WTC11 (cell line): ENCODE measurements at regions not wholly inside any gene's neighbourhood (a gene's known extent, or its start where the extent isn't known, plus 50 kb on each side); places are given as distances from the start of the nearest gene placed in this dataset.

Experiments used
- GTF2I ChIP-seq: fragments of 250-450 bp; sonication (Bioruptor Pico); conservative IDR thresholded peaks from 2 replicates; pipeline ENCODE4 v1.4.0; 2021; ENCODE audit warnings: mild to moderate bottlenecking
- JUN ChIP-seq: sonication (generic); formaldehyde crosslinking; IDR thresholded peaks from 2 replicates; pipeline ENCODE4 v1.8.0; 2023; ENCODE audit warnings: mild to moderate bottlenecking, missing genetic modification reagents
- NR2C2 ChIP-seq: sonication (generic); formaldehyde crosslinking; IDR thresholded peaks from 2 replicates; pipeline ENCODE4 v1.8.0; 2022; ENCODE audit warnings: mild to moderate bottlenecking, missing genetic modification reagents
- PRDM15 ChIP-seq: sonication (generic); formaldehyde crosslinking; IDR thresholded peaks from 2 replicates; pipeline ENCODE4 v1.8.0; 2022; ENCODE audit warnings: missing genetic modification reagents
- TEAD4 ChIP-seq: sonication (generic); formaldehyde crosslinking; IDR thresholded peaks from 2 replicates; pipeline ENCODE4 v1.8.0; 2022; ENCODE audit warnings: mild to moderate bottlenecking, missing genetic modification reagents
- ZNF138 ChIP-seq: sonication (generic); formaldehyde crosslinking; conservative IDR thresholded peaks from 2 replicates; pipeline ENCODE4 v1.8.1; 2022; ENCODE audit warnings: mild to moderate bottlenecking, moderate library complexity, missing genetic modification reagents
- TF ChIP-seq, protein P1 (sequence below): fragments of 200-600 bp; IDR thresholded peaks from 2 replicates; pipeline ENCODE4 v1.8.0; 2022; ENCODE audit warnings: antibody characterized with exemption
- TF ChIP-seq, protein P2 (sequence below): sonication (generic); formaldehyde crosslinking; conservative IDR thresholded peaks from 2 replicates; pipeline ENCODE4 v1.8.1; 2022; ENCODE audit warnings: mild to moderate bottlenecking, missing genetic modification reagents
- TF ChIP-seq, protein P3 (sequence below): sonication (generic); formaldehyde crosslinking; IDR thresholded peaks from 2 replicates; pipeline ENCODE4 v1.8.1; 2022; ENCODE audit warnings: missing genetic modification reagents, borderline replicate concordance

DNA sequence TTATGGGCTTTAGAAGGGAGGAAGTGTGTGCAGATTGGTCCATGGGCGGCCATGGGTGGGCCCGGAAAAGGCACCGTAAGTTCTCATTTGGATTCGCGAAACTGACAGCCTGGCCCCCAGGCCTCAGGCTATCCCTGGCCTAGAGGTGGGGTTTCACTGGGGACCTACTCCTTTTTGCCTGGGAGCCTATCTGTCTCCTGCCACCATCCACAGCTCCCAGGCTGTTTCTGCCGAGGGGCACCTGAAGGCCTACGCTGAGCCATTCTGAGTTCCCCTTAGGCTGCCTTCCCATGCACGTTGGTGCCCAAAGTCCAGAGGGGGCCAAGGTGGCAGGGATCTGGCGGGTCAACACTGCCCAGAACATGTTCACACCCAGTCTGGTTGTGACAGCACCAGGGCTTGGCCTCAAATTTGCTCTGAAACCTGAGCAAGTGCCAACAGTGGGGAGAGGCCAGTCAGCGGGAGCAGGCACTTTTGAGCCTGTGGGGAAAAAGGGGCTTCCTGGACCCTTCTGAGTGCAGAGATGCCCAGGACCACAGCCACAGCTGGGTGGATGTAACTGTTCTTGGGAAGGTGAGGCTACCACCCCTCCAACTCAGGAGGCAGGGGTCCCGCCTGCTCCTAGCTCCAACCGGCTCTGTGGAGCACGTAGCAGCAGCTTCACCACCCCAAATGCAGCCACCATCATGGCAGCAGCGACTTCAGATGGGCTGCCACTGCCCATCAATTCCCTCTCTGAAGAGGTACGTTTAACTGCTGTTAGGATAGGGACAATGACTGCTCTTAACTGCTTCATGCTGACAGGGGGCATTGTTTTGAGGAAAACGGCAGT is 73.6 kb upstream of the ZNF804A start:
- TF ChIP-seq, protein P1, sequence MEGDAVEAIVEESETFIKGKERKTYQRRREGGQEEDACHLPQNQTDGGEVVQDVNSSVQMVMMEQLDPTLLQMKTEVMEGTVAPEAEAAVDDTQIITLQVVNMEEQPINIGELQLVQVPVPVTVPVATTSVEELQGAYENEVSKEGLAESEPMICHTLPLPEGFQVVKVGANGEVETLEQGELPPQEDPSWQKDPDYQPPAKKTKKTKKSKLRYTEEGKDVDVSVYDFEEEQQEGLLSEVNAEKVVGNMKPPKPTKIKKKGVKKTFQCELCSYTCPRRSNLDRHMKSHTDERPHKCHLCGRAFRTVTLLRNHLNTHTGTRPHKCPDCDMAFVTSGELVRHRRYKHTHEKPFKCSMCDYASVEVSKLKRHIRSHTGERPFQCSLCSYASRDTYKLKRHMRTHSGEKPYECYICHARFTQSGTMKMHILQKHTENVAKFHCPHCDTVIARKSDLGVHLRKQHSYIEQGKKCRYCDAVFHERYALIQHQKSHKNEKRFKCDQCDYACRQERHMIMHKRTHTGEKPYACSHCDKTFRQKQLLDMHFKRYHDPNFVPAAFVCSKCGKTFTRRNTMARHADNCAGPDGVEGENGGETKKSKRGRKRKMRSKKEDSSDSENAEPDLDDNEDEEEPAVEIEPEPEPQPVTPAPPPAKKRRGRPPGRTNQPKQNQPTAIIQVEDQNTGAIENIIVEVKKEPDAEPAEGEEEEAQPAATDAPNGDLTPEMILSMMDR: no peak
- TF ChIP-seq GTF2I (CRISPR knock-in tag) (no peak), NR2C2 (CRISPR knock-in tag) (no peak), TEAD4 (CRISPR knock-in tag) (no peak), JUN (no peak), PRDM15 (no peak), ZNF138 (no peak)
- TF ChIP-seq, protein P2, sequence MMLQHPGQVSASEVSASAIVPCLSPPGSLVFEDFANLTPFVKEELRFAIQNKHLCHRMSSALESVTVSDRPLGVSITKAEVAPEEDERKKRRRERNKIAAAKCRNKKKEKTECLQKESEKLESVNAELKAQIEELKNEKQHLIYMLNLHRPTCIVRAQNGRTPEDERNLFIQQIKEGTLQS: no peak
- TF ChIP-seq, protein P3, sequence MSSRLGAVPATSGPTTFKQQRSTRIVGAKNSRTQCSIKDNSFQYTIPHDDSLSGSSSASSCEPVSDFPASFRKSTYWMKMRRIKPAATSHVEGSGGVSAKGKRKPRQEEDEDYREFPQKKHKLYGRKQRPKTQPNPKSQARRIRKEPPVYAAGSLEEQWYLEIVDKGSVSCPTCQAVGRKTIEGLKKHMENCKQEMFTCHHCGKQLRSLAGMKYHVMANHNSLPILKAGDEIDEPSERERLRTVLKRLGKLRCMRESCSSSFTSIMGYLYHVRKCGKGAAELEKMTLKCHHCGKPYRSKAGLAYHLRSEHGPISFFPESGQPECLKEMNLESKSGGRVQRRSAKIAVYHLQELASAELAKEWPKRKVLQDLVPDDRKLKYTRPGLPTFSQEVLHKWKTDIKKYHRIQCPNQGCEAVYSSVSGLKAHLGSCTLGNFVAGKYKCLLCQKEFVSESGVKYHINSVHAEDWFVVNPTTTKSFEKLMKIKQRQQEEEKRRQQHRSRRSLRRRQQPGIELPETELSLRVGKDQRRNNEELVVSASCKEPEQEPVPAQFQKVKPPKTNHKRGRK (CRISPR knock-in tag): no peak
